GM21360 (cell line): ENCODE measurements at regions not wholly inside any gene's neighbourhood (a gene's known extent, or its start where the extent isn't known, plus 50 kb on each side); places are given as distances from the start of the nearest gene placed in this dataset.

ENCODE experiments used
- ATAC-seq: cut with Tn5 transposase; IDR thresholded peaks from one replicate; pipeline ENCODE4 v1.9.1; 2021; ENCODE audit warnings: mild to moderate bottlenecking, moderate library complexity; ENCODE audit not compliant: unreplicated experiment

DNA sequence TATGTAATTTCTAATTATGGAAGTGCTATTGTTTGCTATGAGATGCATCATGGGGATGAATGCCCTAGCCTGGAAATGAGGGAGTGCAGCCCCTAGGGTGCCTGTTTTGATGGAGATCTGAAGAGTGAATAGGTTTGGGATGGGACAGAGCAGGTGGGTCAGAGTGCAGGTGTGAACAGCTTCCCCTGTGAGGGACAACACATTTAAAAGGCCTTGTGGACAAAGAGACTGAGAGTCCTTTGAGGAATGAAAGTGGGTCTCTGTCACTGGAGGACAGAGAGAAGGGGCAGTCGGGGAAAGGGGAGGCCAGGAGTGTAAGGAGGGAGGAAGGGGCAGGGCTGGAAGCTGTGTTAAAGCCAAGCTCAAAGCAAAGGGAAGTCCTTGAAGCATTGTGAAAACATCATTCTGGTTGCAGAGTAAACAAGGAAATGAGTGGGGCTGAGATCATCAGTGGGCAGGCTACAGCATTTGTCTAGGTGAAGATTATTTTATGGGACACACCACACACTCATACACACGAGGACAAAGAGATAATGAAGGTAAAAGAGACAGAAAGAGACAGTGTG, 877.6 kb downstream of the SLC4A3 start:
- ATAC-seq = no peak

GRCh38 chr2:220506466-220506865, 879.0 kb downstream of the SLC4A3 start:
- ATAC-seq = no peak

DNA sequence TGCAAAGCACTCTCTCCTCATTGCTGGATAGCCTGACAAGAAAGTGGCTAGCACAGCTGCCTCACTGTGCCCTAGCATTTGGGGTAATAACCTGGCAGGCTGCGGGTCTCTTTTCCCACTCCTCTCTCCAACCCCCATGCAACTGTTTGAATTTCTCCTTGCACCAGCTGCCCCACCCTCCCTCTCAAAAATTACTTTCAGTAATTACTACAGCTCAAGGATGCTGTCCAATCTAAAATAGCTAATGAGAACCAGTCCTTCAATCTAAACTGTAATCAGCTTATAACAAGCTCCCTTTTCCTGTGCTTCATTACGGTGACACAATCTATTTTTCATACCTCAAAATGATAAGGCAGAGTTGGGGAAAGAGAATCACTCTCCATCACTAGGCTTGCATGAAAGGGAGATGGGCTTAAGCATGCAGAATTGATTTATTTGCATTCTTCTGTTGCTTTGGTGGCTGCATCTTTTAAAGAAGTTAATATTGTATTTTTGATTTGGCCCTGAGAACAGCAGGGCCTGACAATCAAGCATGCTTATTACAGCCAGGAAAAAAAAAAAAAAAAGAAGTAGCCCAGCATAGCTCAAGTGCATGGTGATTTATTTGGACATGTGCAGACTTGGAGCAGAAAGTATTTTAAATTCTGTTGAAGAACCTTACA, 881.8 kb downstream of the SLC4A3 start:
- no peak for ATAC-seq

GRCh38 chr2:220509966-220510365, 882.5 kb downstream of the SLC4A3 start:
- no peak for ATAC-seq

- no peak for ATAC-seq
Observed at GRCh38 chr2:220510668-220511067, 883.2 kb downstream of the SLC4A3 start.

DNA sequence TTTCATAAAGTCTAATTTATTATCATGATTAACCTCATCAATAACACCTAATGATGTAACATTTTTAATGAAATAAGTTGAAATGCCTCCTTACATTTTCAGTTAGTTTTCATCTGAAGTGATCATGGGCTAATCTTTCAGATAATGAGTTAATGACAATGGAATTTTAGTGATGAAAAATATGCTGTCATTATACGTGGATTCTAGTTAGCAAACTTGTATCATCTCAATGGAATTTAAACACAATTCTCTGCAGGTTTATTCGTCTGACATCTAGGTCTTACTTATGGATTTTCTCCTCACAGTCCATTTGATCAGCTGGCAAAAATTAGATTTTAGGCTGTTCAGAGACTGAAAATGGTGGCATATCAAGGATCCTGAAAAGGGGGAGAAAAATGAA, 885.0 kb downstream of the SLC4A3 start:
- ATAC-seq = no peak

- ATAC-seq = no peak
Observed at GRCh38 chr2:220513573-220514288, 886.3 kb downstream of the SLC4A3 start.

- ATAC-seq = no peak
Observed at GRCh38 chr2:220521551-220521950, 894.1 kb downstream of the SLC4A3 start.

- no peak for ATAC-seq
Observed at GRCh38 chr2:220528180-220528675, 900.8 kb downstream of the SLC4A3 start.

- no peak for ATAC-seq
Observed at GRCh38 chr2:220531216-220531615, 903.8 kb downstream of the SLC4A3 start.

GRCh38 chr2:220533485-220533884, 906.1 kb downstream of the SLC4A3 start:
- peak; percentile 96 for ATAC-seq

- no peak for ATAC-seq
Observed at GRCh38 chr2:220539481-220539880, 912.1 kb downstream of the SLC4A3 start.

- no peak for ATAC-seq
Observed at GRCh38 chr2:220544049-220544448, 916.6 kb downstream of the SLC4A3 start.

DNA sequence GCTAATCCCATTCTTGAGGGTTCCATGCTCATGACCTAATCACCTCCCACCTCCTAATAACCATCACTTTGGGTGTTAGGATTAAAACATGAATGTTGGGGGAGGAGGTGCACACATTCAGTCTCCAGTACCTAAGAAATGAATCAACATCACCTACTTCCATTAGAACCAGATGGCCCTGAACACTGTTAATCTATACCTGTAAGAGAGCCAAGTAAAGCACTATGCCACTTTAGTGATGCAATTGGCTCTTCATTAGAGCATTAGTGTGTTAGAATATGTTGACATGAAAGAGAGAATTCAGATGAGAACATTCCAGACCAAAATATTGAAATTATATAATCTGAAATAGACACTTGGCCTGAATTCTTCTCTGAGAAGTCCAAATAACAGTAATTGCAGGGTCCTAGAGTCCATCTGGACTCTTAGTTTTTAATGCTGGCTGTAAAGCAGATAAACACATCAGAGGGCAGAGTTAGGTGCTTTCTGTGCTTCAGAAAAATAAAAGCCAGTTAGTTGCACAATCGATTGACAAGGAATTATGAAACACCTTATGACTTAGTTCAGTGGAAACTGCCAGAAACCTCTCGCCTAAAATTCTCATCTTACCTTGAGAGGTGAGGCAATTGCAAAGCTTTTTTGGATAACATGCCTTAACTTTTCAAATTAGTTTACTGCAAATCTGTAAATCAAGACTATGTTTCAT, 923.7 kb downstream of the SLC4A3 start:
- ATAC-seq = no peak

GRCh38 chr2:220552790-220553535, 925.5 kb downstream of the SLC4A3 start:
- no peak for ATAC-seq

DNA sequence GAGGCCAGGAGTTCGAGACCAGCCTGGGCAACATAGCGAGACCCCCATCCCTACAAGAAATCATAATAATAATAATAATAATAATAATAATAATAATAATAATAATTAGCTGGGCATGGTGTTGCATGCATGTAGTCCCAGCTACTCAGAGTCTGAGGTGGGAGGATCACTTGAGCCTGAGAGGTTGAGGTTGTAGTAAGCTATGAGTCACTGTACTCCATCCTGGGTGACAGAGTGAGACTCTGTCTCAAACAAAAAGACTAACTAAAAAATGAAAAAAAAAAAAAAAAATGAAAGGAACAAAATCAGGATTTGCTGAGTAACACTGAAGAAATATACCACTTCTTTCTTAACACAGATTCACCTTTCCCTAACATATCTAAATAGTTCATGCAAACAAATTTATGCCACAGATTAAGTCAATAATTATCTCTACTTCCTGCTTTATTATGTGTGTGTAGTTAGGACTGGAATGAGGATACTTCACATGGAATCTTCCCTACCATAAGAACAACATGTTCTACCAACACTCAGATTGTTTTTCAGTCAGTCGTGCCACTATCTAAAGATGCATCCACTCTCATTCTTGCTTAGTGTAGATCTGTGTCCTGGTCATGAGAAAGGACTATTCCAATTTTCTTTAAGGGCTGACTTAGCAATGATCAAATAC, 928.7 kb downstream of the SLC4A3 start:
- ATAC-seq = no peak

GRCh38 chr2:220556658-220557057, 929.2 kb downstream of the SLC4A3 start:
- ATAC-seq = no peak

DNA sequence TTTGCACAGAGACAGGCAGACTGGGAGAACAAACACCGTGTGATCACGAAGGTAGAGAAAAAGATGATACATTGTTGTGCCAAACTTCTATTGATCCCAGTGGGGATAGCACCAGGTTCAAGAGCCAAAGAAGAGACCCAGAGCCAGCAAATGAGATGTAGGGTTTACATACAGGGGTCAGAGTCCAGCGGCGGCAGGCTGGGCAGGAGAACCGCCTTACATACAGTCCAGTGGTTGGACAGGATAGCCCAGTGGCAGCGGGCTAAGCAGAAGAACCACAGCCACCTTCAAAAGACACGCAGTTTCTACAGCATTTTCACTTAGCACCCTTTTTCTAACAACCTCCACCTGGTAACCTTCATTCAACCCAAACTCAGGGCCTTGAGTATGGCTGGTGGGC, 932.8 kb downstream of the SLC4A3 start:
- ATAC-seq = no peak

GRCh38 chr2:220562375-220563140, 935.1 kb downstream of the SLC4A3 start:
- ATAC-seq = no peak

DNA sequence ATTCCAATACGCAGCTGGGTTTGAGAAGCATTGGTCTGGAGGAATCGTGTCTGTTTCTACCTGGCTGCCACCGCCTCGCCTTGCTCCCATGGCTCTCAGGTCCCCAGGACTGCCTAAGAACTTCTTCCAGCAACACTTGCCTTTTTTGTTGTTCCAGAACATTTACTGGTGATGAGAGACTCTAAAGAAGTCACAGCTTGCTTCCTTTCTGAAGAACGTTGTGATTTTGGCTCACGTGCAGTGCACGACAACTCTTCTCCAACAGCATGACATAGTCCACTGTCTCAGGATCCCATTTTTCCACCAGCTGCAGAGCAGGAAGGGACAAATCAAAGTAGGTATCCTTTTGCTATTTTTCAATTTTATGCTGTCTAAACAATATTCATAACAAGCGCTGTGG, 940.9 kb downstream of the SLC4A3 start:
- no peak for ATAC-seq
